ENCODE measurements at regions not wholly inside any gene's neighbourhood (a gene's known extent, or its start where the extent isn't known, plus 50 kb on each side); places are given as distances from the start of the nearest gene placed in this dataset.

GRCh38 chr3:94904156-94904674, 841.4 kb downstream of the NSUN3 start:
- no peak overlapping the region for H3K27ac Mint-ChIP-seq
- Histone ChIP-seq H3K4me1 (ENCODE audit: control insufficient read depth in 2 of 2, insufficient read depth in 2 of 2, low read length in 2 of 2) (no peaks in the 10 kb centered on the region), H3K79me2 (ENCODE audit: control insufficient read depth, insufficient read depth, low read length) (no peaks in the 10 kb centered on the region), H4K20me1 (ENCODE audit: control insufficient read depth, insufficient read depth, low read length, poor library complexity, severe bottlenecking) (no peaks in the 10 kb centered on the region), H3K36me3 (replicated peaks in 1 of 2; ENCODE audit: control extremely low read depth in 1 of 2, control insufficient read depth in 1 of 2, extremely low read depth in 1 of 2, insufficient read depth in 2 of 2, low read length in 1 of 2) (no peaks in the 10 kb centered on the region), H3K9me3 (ENCODE audit: control extremely low read depth in 1 of 3, control insufficient read depth in 2 of 3, insufficient read depth in 1 of 3, low read length in 2 of 3) (no peaks in the 10 kb centered on the region), H3K4me2 (replicated peaks; ENCODE audit: low read depth, low read length, poor library complexity, severe bottlenecking) (no peak overlapping the region), H3K27me3 (replicated peaks in 1 of 4; ENCODE audit: control extremely low read depth in 1 of 4, control insufficient read depth in 3 of 4, insufficient read depth in 4 of 4, low read length in 3 of 4) (no peaks in the 10 kb centered on the region), H2AFZ (ENCODE audit: insufficient read depth, low read depth, low read length, poor library complexity, severe bottlenecking) (no peak overlapping the region), H3K9ac (ENCODE audit: low read length) (no peak overlapping the region), H3K4me3 (ENCODE audit: control extremely low read depth in 1 of 5, extremely low read depth in 1 of 5, insufficient read depth in 1 of 5, low read depth in 2 of 5, low read length in 4 of 5) (no peak overlapping the region), H3K27ac (ENCODE audit: low read length in 2 of 2) (no peak overlapping the region)
- H3K4me1 Mint-ChIP-seq: no peaks in the 10 kb centered on the region
- ChIA-PET POLR2A (no interaction called here), CTCF (no interaction called here)
- H3K9me3 Mint-ChIP-seq (ENCODE audit: insufficient read depth): peaks cover 7% of the 10 kb centered on the region
- no peak for ATAC-seq (ENCODE audit: low read depth)
- H3K27me3 Mint-ChIP-seq: no peaks in the 10 kb centered on the region
- intact Hi-C loops (cut with micrococcal nuclease): no loop called here
- 100% methylated on average over 1 of the region's 2 CpGs for WGBS (ENCODE audit: insufficient coverage)
- no peak for TF ChIP-seq EZH2 (IDR thresholded peaks at IDR 0.05; ENCODE audit: borderline replicate concordance, insufficient read depth, low read depth, low read length, poor library complexity, severe bottlenecking)
- TF ChIP-seq, protein P1, sequence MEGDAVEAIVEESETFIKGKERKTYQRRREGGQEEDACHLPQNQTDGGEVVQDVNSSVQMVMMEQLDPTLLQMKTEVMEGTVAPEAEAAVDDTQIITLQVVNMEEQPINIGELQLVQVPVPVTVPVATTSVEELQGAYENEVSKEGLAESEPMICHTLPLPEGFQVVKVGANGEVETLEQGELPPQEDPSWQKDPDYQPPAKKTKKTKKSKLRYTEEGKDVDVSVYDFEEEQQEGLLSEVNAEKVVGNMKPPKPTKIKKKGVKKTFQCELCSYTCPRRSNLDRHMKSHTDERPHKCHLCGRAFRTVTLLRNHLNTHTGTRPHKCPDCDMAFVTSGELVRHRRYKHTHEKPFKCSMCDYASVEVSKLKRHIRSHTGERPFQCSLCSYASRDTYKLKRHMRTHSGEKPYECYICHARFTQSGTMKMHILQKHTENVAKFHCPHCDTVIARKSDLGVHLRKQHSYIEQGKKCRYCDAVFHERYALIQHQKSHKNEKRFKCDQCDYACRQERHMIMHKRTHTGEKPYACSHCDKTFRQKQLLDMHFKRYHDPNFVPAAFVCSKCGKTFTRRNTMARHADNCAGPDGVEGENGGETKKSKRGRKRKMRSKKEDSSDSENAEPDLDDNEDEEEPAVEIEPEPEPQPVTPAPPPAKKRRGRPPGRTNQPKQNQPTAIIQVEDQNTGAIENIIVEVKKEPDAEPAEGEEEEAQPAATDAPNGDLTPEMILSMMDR (IDR thresholded peaks at IDR 0.05): no peak
- no peak for DNase-seq
- no peak overlapping the region for H3K4me3 Mint-ChIP-seq

DNA sequence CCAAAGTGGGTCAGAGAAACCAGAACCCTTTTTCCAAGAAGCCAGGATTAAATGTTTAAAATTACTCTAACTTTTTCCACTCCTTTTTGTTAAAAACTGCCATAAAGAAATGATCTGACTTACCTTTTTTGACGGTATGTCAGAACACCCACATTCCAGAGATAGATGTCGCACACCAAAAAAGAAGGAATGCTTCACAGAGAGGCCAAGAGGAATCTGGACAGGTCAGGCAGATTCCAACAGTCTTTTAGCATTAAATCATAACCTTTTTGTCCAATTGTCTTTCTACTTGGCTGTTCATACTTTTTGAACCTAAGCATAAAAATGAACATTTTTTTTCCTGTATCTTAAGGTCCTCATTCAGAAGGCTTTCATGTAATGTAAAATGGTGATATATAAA, 846.9 kb downstream of the NSUN3 start:
- WGBS (ENCODE audit: insufficient coverage): 91% methylated on average over 2 of the region's 2 CpGs
- ATAC-seq (ENCODE audit: low read depth): no peak
- DNase-seq: no peak
- POLR2A ChIA-PET: no interaction called here
- no peaks in the 10 kb centered on the region for H3K4me1 ChIP-seq (ENCODE audit: control insufficient read depth in 2 of 2, insufficient read depth in 2 of 2, low read length in 2 of 2)
- no peak overlapping the region for H3K4me2 ChIP-seq (replicated peaks; ENCODE audit: low read depth, low read length, poor library complexity, severe bottlenecking)
- H3K4me1 Mint-ChIP-seq: no peaks in the 10 kb centered on the region
- H3K9ac ChIP-seq (ENCODE audit: low read length): no peak overlapping the region
- H3K27me3 ChIP-seq (replicated peaks in 1 of 4; ENCODE audit: control extremely low read depth in 1 of 4, control insufficient read depth in 3 of 4, insufficient read depth in 4 of 4, low read length in 3 of 4): no peaks in the 10 kb centered on the region
- no peak overlapping the region for H2AFZ ChIP-seq (ENCODE audit: insufficient read depth, low read depth, low read length, poor library complexity, severe bottlenecking)
- intact Hi-C loops (cut with micrococcal nuclease): no loop called here
- CTCF ChIA-PET: no interaction called here
- H3K79me2 ChIP-seq (ENCODE audit: control insufficient read depth, insufficient read depth, low read length): no peaks in the 10 kb centered on the region
- TF ChIP-seq, protein P1 (IDR thresholded peaks at IDR 0.05): no peak
- H3K9me3 ChIP-seq (ENCODE audit: control extremely low read depth in 1 of 3, control insufficient read depth in 2 of 3, insufficient read depth in 1 of 3, low read length in 2 of 3): no peaks in the 10 kb centered on the region
- no peaks in the 10 kb centered on the region for H3K27me3 Mint-ChIP-seq
- H3K27ac ChIP-seq (ENCODE audit: low read length in 2 of 2): no peak overlapping the region
- H3K27ac Mint-ChIP-seq: no peak overlapping the region
- no peak overlapping the region for H3K4me3 ChIP-seq (ENCODE audit: control extremely low read depth in 1 of 5, extremely low read depth in 1 of 5, insufficient read depth in 1 of 5, low read depth in 2 of 5, low read length in 4 of 5)
- peaks cover 12% of the 10 kb centered on the region for H3K9me3 Mint-ChIP-seq (ENCODE audit: insufficient read depth)
- H3K36me3 ChIP-seq (replicated peaks in 1 of 2; ENCODE audit: control extremely low read depth in 1 of 2, control insufficient read depth in 1 of 2, extremely low read depth in 1 of 2, insufficient read depth in 2 of 2, low read length in 1 of 2): no peaks in the 10 kb centered on the region
- no peaks in the 10 kb centered on the region for H4K20me1 ChIP-seq (ENCODE audit: control insufficient read depth, insufficient read depth, low read length, poor library complexity, severe bottlenecking)
- H3K4me3 Mint-ChIP-seq: no peak overlapping the region

All from B cell (primary cell).